SKM-1 (cell line): ENCODE measurements at regions not wholly inside any gene's neighbourhood (a gene's known extent, or its start where the extent isn't known, plus 50 kb on each side); places are given as distances from the start of the nearest gene placed in this dataset.
"Not testable (repeated sequence)": the region's sequence is repeated elsewhere in the genome, so short reads cannot be mapped to it uniquely, and the experiment has no call there.

ENCODE experiments used
- DNase-seq: peaks from one replicate; lab custom pipeline; 2025; ENCODE audit not compliant: unreplicated experiment; lab: John Stamatoyannopoulos, UW

GRCh38 chr16:75983296-75983695, 257.0 kb upstream of the CPHXL start:
- no peak for DNase-seq

GRCh38 chr16:75983741-75984381, 257.6 kb upstream of the CPHXL start:
- DNase-seq: no peak

- no peak for DNase-seq
These were observed 261.0 kb upstream of the CPHXL start for GRCh38 chr16:75987323-75987722.

GRCh38 chr16:75996491-75996890, 270.2 kb upstream of the CPHXL start:
- no peak for DNase-seq

- no peak for DNase-seq
These were observed 271.3 kb upstream of the CPHXL start for GRCh38 chr16:75997606-75998005.

GRCh38 chr16:76007645-76008044, 269.6 kb upstream of the CNTNAP4 start:
- no peak for DNase-seq

- DNase-seq: no peak
These were observed 253.4 kb upstream of the CNTNAP4 start for GRCh38 chr16:76023835-76024234.

- DNase-seq: peak; percentile 0
These were observed 241.5 kb upstream of the CNTNAP4 start for GRCh38 chr16:76035689-76036088.

GRCh38 chr16:76038097-76038496, 239.1 kb upstream of the CNTNAP4 start:
- DNase-seq: no peak

GRCh38 chr16:76052725-76053124, 224.5 kb upstream of the CNTNAP4 start:
- DNase-seq: no peak

- no peak for DNase-seq
These were observed 218.0 kb upstream of the CNTNAP4 start for GRCh38 chr16:76059186-76059585.

- DNase-seq: no peak
These were observed 217.5 kb upstream of the CNTNAP4 start for GRCh38 chr16:76059701-76060100.

- DNase-seq: no peak
These were observed 205.5 kb upstream of the CNTNAP4 start for GRCh38 chr16:76071690-76072089.

GRCh38 chr16:76081967-76082366, 195.2 kb upstream of the CNTNAP4 start:
- no peak for DNase-seq

GRCh38 chr16:76106647-76107046, 170.6 kb upstream of the CNTNAP4 start:
- DNase-seq: no peak

- DNase-seq: no peak
These were observed 168.7 kb upstream of the CNTNAP4 start for GRCh38 chr16:76108460-76108859.

- DNase-seq: no peak
These were observed 162.5 kb upstream of the CNTNAP4 start for GRCh38 chr16:76114681-76115080.

GRCh38 chr16:76118344-76118743, 158.9 kb upstream of the CNTNAP4 start:
- no peak for DNase-seq

- no peak for DNase-seq
These were observed 155.6 kb upstream of the CNTNAP4 start for GRCh38 chr16:76121636-76122035.

- DNase-seq: no peak
These were observed 153.2 kb upstream of the CNTNAP4 start for GRCh38 chr16:76123966-76124365.

GRCh38 chr16:76125871-76126270, 151.3 kb upstream of the CNTNAP4 start:
- no peak for DNase-seq

GRCh38 chr16:76138056-76138455, 139.1 kb upstream of the CNTNAP4 start:
- not testable (repeated sequence) for DNase-seq

- DNase-seq: no peak
These were observed 119.6 kb upstream of the CNTNAP4 start for GRCh38 chr16:76157629-76158028.
